ENCODE measurements at regions not wholly inside any gene's neighbourhood (a gene's known extent, or its start where the extent isn't known, plus 50 kb on each side); places are given as distances from the start of the nearest gene placed in this dataset.

- Histone ChIP-seq H3K27me3 (no peaks in the 10 kb centered on the region), H3K9me3 (peaks cover 0 to 4% of the 10 kb centered on the region in 2 donors), H3K36me3 (no peaks in the 10 kb centered on the region), H3K4me3 (no peak overlapping the region), H3K4me1 (no peaks in the 10 kb centered on the region), H3K27ac (no peak overlapping the region)
- DNase-seq (ENCODE audit: low spot score in 2 of 2): no peak
- intact Hi-C loops (cut with DNase I; ENCODE audit: low total_unique reads): no loop called here
- TF ChIP-seq POLR2AphosphoS5 (IDR thresholded peaks at IDR 0.05) (no peak), CTCF (IDR thresholded peaks at IDR 0.05) (no peak), POLR2A (IDR thresholded peaks at IDR 0.05) (no peak)
Measured at GRCh38 chr16:65524997-65525396, 403.1 kb upstream of the CDH11 start.

- Histone ChIP-seq H3K4me3 (no peak overlapping the region), H3K9me3 (peaks cover 0 to 4% of the 10 kb centered on the region in 2 donors), H3K4me1 (no peaks in the 10 kb centered on the region), H3K27ac (no peak overlapping the region), H3K36me3 (no peaks in the 10 kb centered on the region), H3K27me3 (no peaks in the 10 kb centered on the region)
- no peak for DNase-seq (ENCODE audit: low spot score in 2 of 2)
- TF ChIP-seq CTCF (IDR thresholded peaks at IDR 0.05) (no peak), POLR2A (IDR thresholded peaks at IDR 0.05) (no peak), POLR2AphosphoS5 (IDR thresholded peaks at IDR 0.05) (no peak)
- intact Hi-C loops (cut with DNase I; ENCODE audit: low total_unique reads): no loop called here
Measured at GRCh38 chr16:65524231-65524630, 402.4 kb upstream of the CDH11 start.

- TF ChIP-seq CTCF (IDR thresholded peaks at IDR 0.05): no peak
- no peak for TF ChIP-seq POLR2AphosphoS5 (IDR thresholded peaks at IDR 0.05)
- TF ChIP-seq POLR2A (IDR thresholded peaks at IDR 0.05): no peak
- Histone ChIP-seq H3K9me3 (peaks cover 0 to 4% of the 10 kb centered on the region in 2 donors), H3K27me3 (no peaks in the 10 kb centered on the region), H3K4me1 (no peaks in the 10 kb centered on the region), H3K4me3 (no peak overlapping the region), H3K27ac (no peak overlapping the region), H3K36me3 (no peaks in the 10 kb centered on the region)
- no peak for DNase-seq (ENCODE audit: low spot score in 2 of 2)
- intact Hi-C loops (cut with DNase I; ENCODE audit: low total_unique reads): no loop called here
Measured at GRCh38 chr16:65523283-65523944, 401.6 kb upstream of the CDH11 start.

- TF ChIP-seq POLR2AphosphoS5 (IDR thresholded peaks at IDR 0.05) (no peak), CTCF (IDR thresholded peaks at IDR 0.05) (no peak), POLR2A (IDR thresholded peaks at IDR 0.05) (no peak)
- no peaks in the 10 kb centered on the region for H3K27me3 ChIP-seq
- peak overlapping the region in 1 of 2 donors; percentile 52 for H3K27ac ChIP-seq
- no peaks in the 10 kb centered on the region for H3K36me3 ChIP-seq
- intact Hi-C loops (cut with DNase I; ENCODE audit: low total_unique reads): no loop called here
- H3K9me3 ChIP-seq: no peaks in the 10 kb centered on the region
- H3K4me3 ChIP-seq: no peak overlapping the region
- no peaks in the 10 kb centered on the region for H3K4me1 ChIP-seq
- DNase-seq (ENCODE audit: low spot score in 2 of 2): no peak
Measured at GRCh38 chr16:65522412-65522811, 400.5 kb upstream of the CDH11 start.

- Histone ChIP-seq H3K4me3 (no peak overlapping the region), H3K9me3 (no peaks in the 10 kb centered on the region), H3K4me1 (no peaks in the 10 kb centered on the region), H3K27ac (peak overlapping the region; percentile 48 to 52), H3K36me3 (no peaks in the 10 kb centered on the region), H3K27me3 (no peaks in the 10 kb centered on the region)
- no peak for DNase-seq (ENCODE audit: low spot score in 2 of 2)
- TF ChIP-seq CTCF (IDR thresholded peaks at IDR 0.05): no peak
- intact Hi-C loops (cut with DNase I; ENCODE audit: low total_unique reads): no loop called here
Measured at GRCh38 chr16:65521633-65522328, 399.9 kb upstream of the CDH11 start.

Measured in breast epithelium (tissue), 4 donors.